GM12878 (cell line): ENCODE measurements at regions not wholly inside any gene's neighbourhood (a gene's known extent, or its start where the extent isn't known, plus 50 kb on each side); places are given as distances from the start of the nearest gene placed in this dataset.

Experiments
- ATAC-seq: fragments of 200-7000 bp; cut with Tn5 transposase; 3 replicates; pipeline ENCODE4 v1.9.1; 2020; ENCODE audit warnings: mild to moderate bottlenecking, moderate library complexity
- BruUV-seq: library from RNA; stranded (reverse); fragments of 400-500 nt; replicated peaks from 2 replicates; lab custom pipeline; 2021; lab: Mats Ljungman, UMichigan
- CTCF ChIA-PET: fragments of 300-600 bp; sonication (Branson Sonifier 250); formaldehyde crosslinking; extraction: SDS; loops from one replicate; lab custom pipeline; 2021; ENCODE audit warnings: inconsistent platforms; lab: Yijun Ruan, JAX
- POLR2A ChIA-PET: fragments of 350-600 bp; formaldehyde crosslinking; extraction: SDS; loops from one replicate; lab custom pipeline; 2021; ENCODE audit warnings: inconsistent platforms; lab: Charles Lee
- RAD21 ChIA-PET: fragments of 300-600 bp; sonication (Branson Sonifier 250); formaldehyde crosslinking; loops from one replicate; lab custom pipeline; 2023; ENCODE audit warnings: antibody characterized with exemption; ENCODE audit not compliant: unreplicated experiment; lab: Charles Lee
- SMC1A ChIA-PET: fragments of 300-600 bp; sonication (Branson Sonifier 250); formaldehyde crosslinking; loops from one replicate; lab custom pipeline; 2023; ENCODE audit not compliant: unreplicated experiment, uncharacterized antibody; lab: Charles Lee
- DNase-seq: peaks from one replicate; pipeline ENCODE4 v3.0.0-alpha.2; 2011; ENCODE audit warnings: low read depth, low spot score
- FAIRE-seq: peaks from 3 replicates; lab custom pipeline; 2011; peaks lifted over from hg19 to GRCh38; lab: Jason Lieb, UNC
- H2AFZ ChIP-seq: 2 replicates; pipeline ENCODE4 v1.6.0; 2011; ENCODE audit warnings: low read depth, low read length, control low read depth; ENCODE audit not compliant: control insufficient read depth
- H3K27ac ChIP-seq: 2 replicates; pipeline ENCODE4 v1.5.1; 2011; ENCODE audit warnings: control low read depth; ENCODE audit not compliant: control insufficient read depth, insufficient read depth
- H3K27me3 ChIP-seq, 2 experiments: replicated peaks in 1 of 2; 2 replicates each; pipeline versions ENCODE4 v1.6.0 to v1.6.1; 2011; ENCODE audit warnings: low read length in 1 of 2; ENCODE audit not compliant: control insufficient read depth in 2 of 2, insufficient read depth in 2 of 2
- H3K36me3 ChIP-seq, 2 experiments: 2 replicates each; pipeline ENCODE4 v1.5.1; 2011; ENCODE audit warnings: low read length in 1 of 2; ENCODE audit not compliant: control insufficient read depth in 2 of 2, insufficient read depth in 2 of 2
- H3K4me1 ChIP-seq: 2 replicates; pipeline ENCODE4 v1.6.1; 2011; ENCODE audit warnings: mild to moderate bottlenecking, low read length, moderate library complexity, mixed read lengths; ENCODE audit not compliant: control insufficient read depth, insufficient read depth
- H3K4me2 ChIP-seq: 2 replicates; pipeline ENCODE4 v1.6.0; 2011; ENCODE audit warnings: control low read depth; ENCODE audit not compliant: control insufficient read depth, insufficient read depth
- H3K4me3 ChIP-seq: fragments of 200-600 bp; sonication (generic); 2 replicates; pipeline ENCODE4 v1.5.1; 2016
- H3K79me2 ChIP-seq: 2 replicates; pipeline ENCODE4 v1.6.0; 2011; ENCODE audit warnings: low read length; ENCODE audit not compliant: control insufficient read depth, insufficient read depth
- H3K9ac ChIP-seq: 2 replicates; pipeline ENCODE4 v1.8.0; 2011; ENCODE audit warnings: low read length, control low read depth, mixed read lengths; ENCODE audit not compliant: control insufficient read depth, insufficient read depth
- H3K9me3 ChIP-seq: replicated peaks from 3 replicates; pipeline ENCODE4 v1.5.1; 2011; ENCODE audit warnings: mild to moderate bottlenecking, low read length; ENCODE audit not compliant: control insufficient read depth, insufficient read depth
- H4K20me1 ChIP-seq: 2 replicates; pipeline ENCODE4 v1.6.0; 2011; ENCODE audit not compliant: control insufficient read depth, insufficient read depth
- BCL3 ChIP-seq: IDR thresholded peaks from 2 replicates; pipeline ENCODE4 v1.6.1; 2011; ENCODE audit warnings: borderline replicate concordance, low read depth, mild to moderate bottlenecking, moderate library complexity, low read length; ENCODE audit not compliant: insufficient read depth, poor library complexity, severe bottlenecking
- CHD1 ChIP-seq: IDR thresholded peaks from 2 replicates; pipeline ENCODE4 v1.6.1; 2012; ENCODE audit warnings: low read depth, low read length, improper control_type of control experiment
- CHD4 ChIP-seq: fragments of 200-600 bp; sonication (generic); IDR thresholded peaks from 2 replicates; pipeline ENCODE4 v1.6.1; 2016; ENCODE audit warnings: mild to moderate bottlenecking
- MYB ChIP-seq: fragments of 150-350 bp; IDR thresholded peaks from 2 replicates; pipeline ENCODE4 v1.6.1; 2014; ENCODE audit warnings: mild to moderate bottlenecking, low read depth, low read length, borderline replicate concordance
- PML ChIP-seq: IDR thresholded peaks from 2 replicates; pipeline ENCODE4 v1.6.1; 2012; ENCODE audit warnings: low read length, inconsistent platforms
- RUNX3 ChIP-seq: IDR thresholded peaks from 2 replicates; pipeline ENCODE4 v1.6.1; 2012; ENCODE audit warnings: low read length, inconsistent platforms
- SKIL ChIP-seq: fragments of 450-650 bp; IDR thresholded peaks from 2 replicates; pipeline ENCODE4 v1.6.1; 2017; ENCODE audit warnings: mild to moderate bottlenecking, low read depth, inconsistent platforms; ENCODE audit not compliant: poor library complexity, severe bottlenecking
- SMARCA5 ChIP-seq: fragments of 450-650 bp; IDR thresholded peaks from 2 replicates; pipeline ENCODE4 v1.6.1; 2017; ENCODE audit warnings: mild to moderate bottlenecking
- SMC3 ChIP-seq: IDR thresholded peaks from 2 replicates; pipeline ENCODE4 v1.6.1; 2011; ENCODE audit warnings: low read length, improper control_type of control experiment, borderline replicate concordance
- ZBTB33 ChIP-seq: fragments of 450-650 bp; IDR thresholded peaks from 2 replicates; pipeline ENCODE4 v1.6.1; 2017; ENCODE audit warnings: mild to moderate bottlenecking
- WGBS: methylation state at CpG from one replicate; pipeline ENCODE4 v1.1.6; 2016; ENCODE audit warnings: low lambda C conversion rate; ENCODE audit not compliant: insufficient replicate concordance, insufficient coverage; ENCODE audit errors: missing lambda C conversion rate; 5-methylcytosine and 5-hydroxymethylcytosine counted together
- in situ Hi-C: fragments of 300-500 bp; cut with MboI; formaldehyde crosslinking; loops from 9 replicates; pipeline ENCODE4 v1.14.3; 2018; ENCODE audit warnings: mixed read lengths
- intact Hi-C: fragments of 100-400 bp; cut with micrococcal nuclease; formaldehyde crosslinking; loops from one replicate; pipeline ENCODE4 v1.14.2; 2022; ENCODE audit not compliant: unreplicated experiment
- TF ChIP-seq, protein P1 (sequence below): IDR thresholded peaks from 2 replicates; pipeline ENCODE4 v1.6.1; 2011; ENCODE audit warnings: mild to moderate bottlenecking, low read depth, low read length, moderate library complexity; ENCODE audit not compliant: insufficient replicate concordance

DNA sequence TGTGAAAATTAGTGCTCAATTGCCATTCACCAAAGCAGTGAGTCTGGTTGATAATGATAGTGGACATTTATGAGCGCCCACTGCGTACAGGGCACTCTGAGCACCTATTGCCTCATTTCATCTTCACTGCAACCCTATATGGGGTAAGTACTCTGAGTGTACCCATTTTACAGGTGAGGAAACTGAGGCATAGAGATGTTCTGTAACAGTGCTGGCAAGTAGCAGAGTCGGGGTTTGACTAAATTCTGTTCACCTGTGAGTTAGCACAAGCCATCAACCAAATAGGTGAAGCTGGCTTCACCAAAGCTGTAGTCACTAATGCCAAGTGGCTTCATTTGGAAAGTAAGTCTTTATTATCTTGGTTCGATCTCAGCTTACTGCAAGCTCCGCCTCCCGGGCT is 135.8 kb downstream of the SPAG6 start:
- H3K79me2 ChIP-seq: no peaks in the 10 kb centered on the region
- no peak overlapping the region for H2AFZ ChIP-seq
- intact Hi-C loops (no loop called here), in situ Hi-C loops (no loop called here)
- H3K9me3 ChIP-seq: no peaks in the 10 kb centered on the region
- no peak overlapping the region for H3K9ac ChIP-seq
- H3K36me3 ChIP-seq: no peaks in the 10 kb centered on the region
- H3K4me3 ChIP-seq: no peak overlapping the region
- no peak overlapping the region for H3K27ac ChIP-seq
- DNase-seq: no peak
- no peak overlapping the region for H3K4me2 ChIP-seq
- H3K27me3 ChIP-seq: peaks cover 0 to 4% of the 10 kb centered on the region in 2 experiments; a peak in 1 of 4 replicates
- TF ChIP-seq SMARCA5 (no peak), CHD4 (no peak), PML (no peak), CHD1 (no peak), RUNX3 (no peak), SKIL (no peak), ZBTB33 (no peak), SMC3 (no peak), BCL3 (no peak), MYB (no peak)
- TF ChIP-seq, protein P1, sequence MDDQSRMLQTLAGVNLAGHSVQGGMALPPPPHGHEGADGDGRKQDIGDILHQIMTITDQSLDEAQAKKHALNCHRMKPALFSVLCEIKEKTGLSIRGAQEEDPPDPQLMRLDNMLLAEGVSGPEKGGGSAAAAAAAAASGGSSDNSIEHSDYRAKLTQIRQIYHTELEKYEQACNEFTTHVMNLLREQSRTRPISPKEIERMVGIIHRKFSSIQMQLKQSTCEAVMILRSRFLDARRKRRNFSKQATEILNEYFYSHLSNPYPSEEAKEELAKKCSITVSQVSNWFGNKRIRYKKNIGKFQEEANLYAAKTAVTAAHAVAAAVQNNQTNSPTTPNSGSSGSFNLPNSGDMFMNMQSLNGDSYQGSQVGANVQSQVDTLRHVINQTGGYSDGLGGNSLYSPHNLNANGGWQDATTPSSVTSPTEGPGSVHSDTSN: no peak
- TF ChIP-seq, all 136 proteins: peak for 0
- H4K20me1 ChIP-seq: no peaks in the 10 kb centered on the region
- H3K4me1 ChIP-seq: peaks cover 8% of the 10 kb centered on the region
- ATAC-seq (no peak), FAIRE-seq (no peak)
- no TSS peak for BruUV-seq
- POLR2A ChIA-PET: interaction anchor here (0.6 to 1.0 kb wide), 2 partner anchors 16 to 900 kb away, joined by 3 to 4 read pairs; no protein-coding TSS in a partner anchor
- RAD21 ChIA-PET: no interaction called here
- CTCF ChIA-PET: interaction anchor here (0.9 kb wide), 1 partner anchor 13 kb away, joined by 3 read pairs; no protein-coding TSS in a partner anchor
- SMC1A ChIA-PET: interaction anchor here (0.9 kb wide), 1 partner anchor 17 kb away, joined by 5 read pairs; no protein-coding TSS in a partner anchor
- WGBS: 97% methylated on average over 6 of the region's 6 CpGs
